HUES64 (cell line): ENCODE measurements at regions not wholly inside any gene's neighbourhood (a gene's known extent, or its start where the extent isn't known, plus 50 kb on each side); places are given as distances from the start of the nearest gene placed in this dataset.
"Not testable (repeated sequence)": the region's sequence is repeated elsewhere in the genome, so short reads cannot be mapped to it uniquely, and the experiment has no call there.

Source experiments
- H3K27ac ChIP-seq: 2 replicates; pipeline ENCODE4 v1.7.0; 2013; ENCODE audit warnings: low read depth, low read length, inconsistent platforms
- H3K27me3 ChIP-seq: 2 replicates; pipeline ENCODE4 v1.6.1; 2013; ENCODE audit warnings: mild to moderate bottlenecking, low read length; ENCODE audit not compliant: insufficient read depth
- H3K36me3 ChIP-seq: 2 replicates; pipeline ENCODE4 v1.6.1; 2013; ENCODE audit warnings: mild to moderate bottlenecking, low read length; ENCODE audit not compliant: insufficient read depth
- H3K4me1 ChIP-seq: 2 replicates; pipeline ENCODE4 v1.6.1; 2013; ENCODE audit warnings: mild to moderate bottlenecking, low read length, moderate library complexity; ENCODE audit not compliant: insufficient read depth
- H3K4me3 ChIP-seq: 2 replicates; pipeline ENCODE4 v1.5.1; 2013; ENCODE audit warnings: mild to moderate bottlenecking, low read length, moderate library complexity
- H3K9ac ChIP-seq: 2 replicates; pipeline ENCODE4 v1.6.1; 2013; ENCODE audit warnings: mild to moderate bottlenecking, low read depth, low read length
- H3K9me3 ChIP-seq: 2 replicates; pipeline ENCODE4 v1.6.1; 2013; ENCODE audit warnings: low read depth, low read length; ENCODE audit not compliant: insufficient read depth
- WGBS: fragments of 150-250, 120-280 bp; methylation state at CpG from one replicate; pipeline ENCODE4 v1.1.7; 2013; ENCODE audit warnings: missing lambda C conversion rate; 5-methylcytosine and 5-hydroxymethylcytosine counted together

GRCh38 chr6:112879920-112880413 lies 532.8 kb downstream of the RFPL4B start:
- peak overlapping the region; percentile 24; the same call in 1 of the 2 replicates for H3K4me3 ChIP-seq

GRCh38 chr6:112881027-112881426 lies 533.9 kb downstream of the RFPL4B start:
- Histone ChIP-seq H3K9me3 (no peaks in the 10 kb centered on the region), H3K9ac (no peak overlapping the region), H3K27ac (no peak overlapping the region), H3K36me3 (no peaks in the 10 kb centered on the region), H3K4me1 (peaks cover 4% of the 10 kb centered on the region; the same call in 1 of the 2 replicates), H3K27me3 (no peaks in the 10 kb centered on the region), H3K4me3 (no peak overlapping the region)
- 92% methylated on average over 3 of the region's 3 CpGs for WGBS

More at GRCh38 chr6:112879920-112880413, 532.8 kb downstream of the RFPL4B start:
- Histone ChIP-seq H3K36me3 (no peaks in the 10 kb centered on the region), H3K4me1 (peaks cover 7% of the 10 kb centered on the region; the same call in 1 of the 2 replicates), H3K9me3 (no peaks in the 10 kb centered on the region), H3K27me3 (no peaks in the 10 kb centered on the region), H3K9ac (no peak overlapping the region), H3K27ac (peak overlapping the region; percentile 40; the same call in 1 of the 2 replicates)
- WGBS = 94% methylated on average over 20 of the region's 20 CpGs

- peaks cover 4% of the 10 kb centered on the region; the same call in 1 of the 2 replicates for H3K4me1 ChIP-seq
- 94% methylated on average over 1 of the region's 2 CpGs for WGBS
- no peaks in the 10 kb centered on the region for H3K27me3 ChIP-seq
- no peaks in the 10 kb centered on the region for H3K36me3 ChIP-seq
- H3K9ac ChIP-seq = no peak overlapping the region
- no peaks in the 10 kb centered on the region for H3K9me3 ChIP-seq
- no peak overlapping the region for H3K27ac ChIP-seq
- no peak overlapping the region for H3K4me3 ChIP-seq
These were observed 535.0 kb downstream of the RFPL4B start for GRCh38 chr6:112881828-112882780.

- Histone ChIP-seq H3K4me3 (no peak overlapping the region), H3K9me3 (no peaks in the 10 kb centered on the region), H3K27me3 (no peaks in the 10 kb centered on the region), H3K9ac (no peak overlapping the region), H3K27ac (no peak overlapping the region), H3K36me3 (no peaks in the 10 kb centered on the region), H3K4me1 (peaks cover 4% of the 10 kb centered on the region; the same call in 1 of the 2 replicates)
- 96% methylated on average over 3 of the region's 3 CpGs for WGBS
These were observed 536.0 kb downstream of the RFPL4B start for GRCh38 chr6:112883095-112883494.

GRCh38 chr6:112886415-112886814 lies 539.3 kb downstream of the RFPL4B start:
- H3K4me3 ChIP-seq = no peak overlapping the region
- H3K27me3 ChIP-seq = no peaks in the 10 kb centered on the region
- H3K27ac ChIP-seq = no peak overlapping the region
- H3K9me3 ChIP-seq = no peaks in the 10 kb centered on the region
- peaks cover 4% of the 10 kb centered on the region; the same call in 1 of the 2 replicates for H3K4me1 ChIP-seq
- no peak overlapping the region for H3K9ac ChIP-seq
- 98% methylated on average over 2 of the region's 2 CpGs for WGBS
- H3K36me3 ChIP-seq = no peaks in the 10 kb centered on the region

GRCh38 chr6:112887424-112887823 lies 540.3 kb downstream of the RFPL4B start:
- not testable (repeated sequence) for H3K36me3 ChIP-seq, H3K4me1 ChIP-seq, H3K9ac ChIP-seq, H3K4me3 ChIP-seq, H3K9me3 ChIP-seq, H3K27me3 ChIP-seq, H3K27ac ChIP-seq
- 93% methylated on average over 4 of the region's 4 CpGs for WGBS

- no peak overlapping the region for H3K27ac ChIP-seq
- 100% methylated on average over 3 of the region's 3 CpGs for WGBS
- H3K4me1 ChIP-seq = no peaks in the 10 kb centered on the region
- H3K9ac ChIP-seq = no peak overlapping the region
- H3K36me3 ChIP-seq = no peaks in the 10 kb centered on the region
- no peak overlapping the region for H3K4me3 ChIP-seq
- H3K27me3 ChIP-seq = no peaks in the 10 kb centered on the region
- peaks cover 8% of the 10 kb centered on the region; the same call in 1 of the 2 replicates for H3K9me3 ChIP-seq
These were observed 552.4 kb downstream of the RFPL4B start for GRCh38 chr6:112899541-112899940.

- 100% methylated on average over 2 of the region's 2 CpGs for WGBS
- no peak overlapping the region for H3K4me3 ChIP-seq
These were observed 556.2 kb downstream of the RFPL4B start for GRCh38 chr6:112903361-112903760.

GRCh38 chr6:112906726-112907125 lies 559.6 kb downstream of the RFPL4B start:
- Histone ChIP-seq H3K4me3 (no peak overlapping the region), H3K9me3 (peaks cover 8% of the 10 kb centered on the region; the same call in 1 of the 2 replicates), H3K36me3 (no peaks in the 10 kb centered on the region), H3K27ac (no peak overlapping the region), H3K9ac (no peak overlapping the region), H3K27me3 (no peaks in the 10 kb centered on the region), H3K4me1 (peaks cover 4% of the 10 kb centered on the region; the same call in 1 of the 2 replicates)
- 83% methylated on average over 1 of the region's 1 CpG for whole genome bisulfite sequencing

More at GRCh38 chr6:112903361-112903760, 556.2 kb downstream of the RFPL4B start:
- Histone ChIP-seq H3K9ac (no peak overlapping the region), H3K36me3 (no peaks in the 10 kb centered on the region), H3K27me3 (no peaks in the 10 kb centered on the region), H3K9me3 (peaks cover 8% of the 10 kb centered on the region; the same call in 1 of the 2 replicates), H3K4me1 (0 out of 2 replicates have a peak, but pooled peaks cover 3% of the 10 kb centered on the region), H3K27ac (no peak overlapping the region)

- no peak overlapping the region for H3K27ac ChIP-seq
These were observed 562.7 kb downstream of the RFPL4B start for GRCh38 chr6:112909781-112910180.

GRCh38 chr6:112910256-112910655 lies 563.1 kb downstream of the RFPL4B start:
- no peaks in the 10 kb centered on the region for H3K27me3 ChIP-seq
- no peaks in the 10 kb centered on the region for H3K9me3 ChIP-seq
- no peaks in the 10 kb centered on the region for H3K36me3 ChIP-seq
- H3K9ac ChIP-seq = no peak overlapping the region
- H3K27ac ChIP-seq = no peak overlapping the region
- no peak overlapping the region for H3K4me3 ChIP-seq
- H3K4me1 ChIP-seq = peaks cover 23% of the 10 kb centered on the region
- no CpG with 5 or more reads among the region's 2 CpGs for whole genome bisulfite sequencing

More at GRCh38 chr6:112909781-112910180, 562.7 kb downstream of the RFPL4B start:
- Histone ChIP-seq H3K36me3 (no peaks in the 10 kb centered on the region), H3K4me3 (no peak overlapping the region), H3K9ac (no peak overlapping the region), H3K9me3 (no peaks in the 10 kb centered on the region), H3K4me1 (peaks cover 23% of the 10 kb centered on the region), H3K27me3 (no peaks in the 10 kb centered on the region)
